Prostate gland (tissue), 2 donors: ENCODE measurements at regions not wholly inside any gene's neighbourhood (a gene's known extent, or its start where the extent isn't known, plus 50 kb on each side); places are given as distances from the start of the nearest gene placed in this dataset.

Source experiments
- CTCF ChIP-seq, 4 experiments: fragments of 200-600 bp in 2 of 4; fragments of 450-650 bp in 2 of 4; sonication (generic) in 2 of 4; IDR thresholded peaks; 1 replicate in 3 of 4; 2 replicates in 1 of 4; pipeline ENCODE4 v1.5.1; 2016 to 2019; ENCODE audit warnings: antibody characterized with exemption in 4 of 4, mild to moderate bottlenecking in 2 of 4, moderate library complexity in 2 of 4
- POLR2A ChIP-seq: fragments of 450-650 bp; IDR thresholded peaks from one replicate; pipeline ENCODE4 v1.6.1; 2016; ENCODE audit warnings: antibody characterized with exemption, mild to moderate bottlenecking
- POLR2AphosphoS5 ChIP-seq: sonication (generic); formaldehyde crosslinking; IDR thresholded peaks from one replicate; pipeline ENCODE4 v1.6.1; 2017; ENCODE audit warnings: antibody characterized with exemption

GRCh38 chr5:178808886-178809285 is 50.9 kb upstream of the ZNF354B start:
- TF ChIP-seq CTCF (IDR thresholded peaks at IDR 0.05) (no peak), POLR2A (no peak), POLR2AphosphoS5 (no peak)
